Fibroblast of the aortic adventitia (primary cell): ENCODE measurements at regions not wholly inside any gene's neighbourhood (a gene's known extent, or its start where the extent isn't known, plus 50 kb on each side); places are given as distances from the start of the nearest gene placed in this dataset.

Source experiments
- DNase-seq: peaks from one replicate; pipeline ENCODE4 v3.0.0-alpha.2; 2010; ENCODE audit warnings: low read depth
- H3K4me3 ChIP-seq: 2 replicates; pipeline ENCODE4 v1.5.1; 2011; ENCODE audit warnings: low read depth, mild to moderate bottlenecking, control low read depth, low read length, moderate library complexity
- CTCF ChIP-seq: IDR thresholded peaks from 2 replicates; pipeline ENCODE4 v1.5.1; 2011; ENCODE audit warnings: mild to moderate bottlenecking, low read length, control low read depth, inconsistent platforms; ENCODE audit not compliant: insufficient read depth

- no peak for TF ChIP-seq CTCF
- H3K4me3 ChIP-seq, result no peak overlapping the region
- no peak for DNase-seq
These were observed 313.0 kb upstream of the RTL1 start for GRCh38 chr14:101216366-101217079.

GRCh38 chr14:101217080-101217463 is 313.6 kb upstream of the RTL1 start:
- DNase-seq, result no peak
- TF ChIP-seq CTCF, result no peak
- no peak overlapping the region for H3K4me3 ChIP-seq

- TF ChIP-seq CTCF, result no peak
- no peak overlapping the region for H3K4me3 ChIP-seq
- DNase-seq, result no peak
These were observed 314.3 kb upstream of the RTL1 start for GRCh38 chr14:101217616-101218371.

- no peak overlapping the region for H3K4me3 ChIP-seq
- no peak for DNase-seq
- TF ChIP-seq CTCF, result no peak
These were observed 316.6 kb upstream of the RTL1 start for GRCh38 chr14:101219896-101220703.

GRCh38 chr14:101220921-101221510 is 317.5 kb upstream of the RTL1 start:
- H3K4me3 ChIP-seq, result no peak overlapping the region
- DNase-seq, result no peak
- no peak for TF ChIP-seq CTCF

- TF ChIP-seq CTCF, result no peak
- no peak overlapping the region for H3K4me3 ChIP-seq
- no peak for DNase-seq
These were observed 318.1 kb upstream of the RTL1 start for GRCh38 chr14:101221549-101222160.
